ENCODE measurements at regions not wholly inside any gene's neighbourhood (a gene's known extent, or its start where the extent isn't known, plus 50 kb on each side); places are given as distances from the start of the nearest gene placed in this dataset.

DNA sequence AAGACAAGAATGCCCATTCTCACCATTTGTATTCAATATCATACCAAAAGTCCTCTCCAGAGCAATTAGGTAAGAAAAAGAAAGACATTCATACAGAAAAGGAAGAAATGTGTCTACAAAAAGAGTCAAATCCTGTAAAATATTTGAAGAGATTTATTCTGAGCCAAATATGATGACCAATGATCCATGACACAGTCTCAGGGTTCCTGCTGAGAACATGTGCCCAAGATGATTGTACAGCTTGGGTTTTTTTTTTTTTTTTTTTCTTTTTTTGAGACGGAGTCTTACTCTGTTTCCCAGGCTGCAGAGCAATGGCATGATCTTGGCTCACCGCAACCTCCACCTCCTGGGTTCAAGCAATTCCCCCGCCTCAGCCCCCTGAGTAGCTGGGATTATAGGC is 296.2 kb downstream of the C12orf75 start:
- no peak for TF ChIP-seq POLR2A (IDR thresholded peaks at IDR 0.05; ENCODE audit: low read length)
- TF ChIP-seq GATA1 (IDR thresholded peaks at IDR 0.05; ENCODE audit: low read depth, low read length), result no peak

All from erythroblast (primary cell).